K562 (cell line): ENCODE measurements at regions not wholly inside any gene's neighbourhood (a gene's known extent, or its start where the extent isn't known, plus 50 kb on each side); places are given as distances from the start of the nearest gene placed in this dataset.

Experiments used
- ATAC-seq: fragments of 200-7000 bp; cut with Tn5 transposase; 3 replicates; pipeline ENCODE4 v1.9.1; 2020; ENCODE audit warnings: moderate library complexity
- BruUV-seq: library from RNA; stranded (reverse); fragments of 400-500 nt; replicated peaks from 2 replicates; lab custom pipeline; 2021; lab: Mats Ljungman, UMichigan
- CTCF ChIA-PET: fragments of 300-600 bp; formaldehyde crosslinking; extraction: SDS; loops from one replicate; lab custom pipeline; 2021; ENCODE audit warnings: low intra/inter-chr PET ratio; lab: Yijun Ruan, JAX
- POLR2A ChIA-PET: fragments of 300-600, 350-650 bp; sonication (Branson Sonifier 250); formaldehyde crosslinking; extraction: SDS; loops from one replicate; lab custom pipeline; 2021; ENCODE audit warnings: antibody characterized with exemption, inconsistent platforms; lab: Yijun Ruan, JAX
- DNase-seq, 4 experiments: peaks; one replicate each; pipeline versions ENCODE4 v3.0.0 to v3.0.0-alpha.2; 2011 to 2018; ENCODE audit warnings: low spot score in 3 of 4, mixed read lengths in 3 of 4; ENCODE audit errors: extremely low read depth in 1 of 4
- FAIRE-seq: peaks from 2 replicates; lab custom pipeline; 2011; peaks lifted over from hg19 to GRCh38; lab: Jason Lieb, UNC
- H2AFZ ChIP-seq: 2 replicates; pipeline ENCODE4 v1.6.0; 2011; ENCODE audit warnings: low read depth, low read length, control low read depth, inconsistent platforms
- H3K27ac ChIP-seq: fragments of 200-600 bp; 3 replicates; pipeline ENCODE4 v1.8.0; 2011; ENCODE audit warnings: low read depth, mild to moderate bottlenecking, control low read depth, inconsistent platforms, low read length, moderate library complexity, mixed read lengths; ENCODE audit errors: extremely low read depth
- H3K27me3 ChIP-seq, 2 experiments: fragments of 300-600 bp in 1 of 2; 2 replicates in 1 of 2; 3 replicates in 1 of 2; pipeline versions ENCODE4 v1.6.0 to v1.8.0; 2011; ENCODE audit warnings: inconsistent platforms in 2 of 2, low read length in 2 of 2, mild to moderate bottlenecking in 1 of 2, mixed read lengths in 1 of 2, moderate library complexity in 1 of 2; ENCODE audit not compliant: control insufficient read depth in 2 of 2, insufficient read depth in 2 of 2
- H3K36me3 ChIP-seq: fragments of 300-600 bp; 3 replicates; pipeline ENCODE4 v1.8.0; 2011; ENCODE audit warnings: mild to moderate bottlenecking, low read length, inconsistent platforms; ENCODE audit not compliant: control insufficient read depth, insufficient read depth
- H3K4me1 ChIP-seq, 2 experiments: fragments of 200-600 bp in 1 of 2; replicated peaks in 1 of 2; 2 replicates in 1 of 2; 3 replicates in 1 of 2; pipeline versions ENCODE4 v1.5.1 to v1.8.0; 2011; ENCODE audit warnings: inconsistent platforms in 2 of 2, low read length in 2 of 2, mild to moderate bottlenecking in 1 of 2, mixed read lengths in 1 of 2, moderate library complexity in 1 of 2; ENCODE audit not compliant: control insufficient read depth in 2 of 2, insufficient read depth in 2 of 2
- H3K4me2 ChIP-seq: 2 replicates; pipeline ENCODE4 v1.6.1; 2011; ENCODE audit warnings: low read length, control low read depth, inconsistent platforms, mixed read lengths; ENCODE audit not compliant: insufficient read depth
- H3K4me3 ChIP-seq: fragments of 200-600 bp; sonication (generic), shearing (Covaris generic); 2 replicates; pipeline ENCODE4 v1.5.1; 2016; ENCODE audit warnings: control low read depth, inconsistent platforms
- H3K79me2 ChIP-seq: fragments of 200-600 bp; 3 replicates; pipeline ENCODE4 v1.8.0; 2011; ENCODE audit warnings: low read length, inconsistent platforms; ENCODE audit not compliant: control insufficient read depth, insufficient read depth
- H3K9ac ChIP-seq, 2 experiments: 2 replicates each; pipeline versions ENCODE4 v1.6.0 to v1.6.1; 2011; ENCODE audit warnings: low read depth in 2 of 2, low read length in 2 of 2, control low read depth in 1 of 2, inconsistent platforms in 1 of 2, mild to moderate bottlenecking in 1 of 2, mixed read lengths in 1 of 2; ENCODE audit not compliant: insufficient read depth in 1 of 2
- H3K9me1 ChIP-seq: one replicate; pipeline ENCODE4 v1.6.0; 2011; ENCODE audit warnings: inconsistent platforms, mild to moderate bottlenecking, low read length, moderate library complexity; ENCODE audit not compliant: control insufficient read depth, insufficient read depth
- H3K9me3 ChIP-seq: replicated peaks from 2 replicates; pipeline ENCODE4 v1.5.1; 2011; ENCODE audit warnings: low read depth, low read length, inconsistent platforms; ENCODE audit not compliant: control insufficient read depth, insufficient read depth
- H4K20me1 ChIP-seq: replicated peaks from 2 replicates; pipeline ENCODE4 v1.6.1; 2011; ENCODE audit warnings: low read length, inconsistent platforms, mixed read lengths; ENCODE audit not compliant: control insufficient read depth, insufficient read depth
- GATAD2A ChIP-seq: fragments of 450-650 bp; IDR thresholded peaks from 2 replicates; pipeline ENCODE4 v1.6.1; 2017
- HDAC1 ChIP-seq, 2 experiments: fragments of 450-650 bp; IDR thresholded peaks; 2 replicates each; pipeline ENCODE4 v1.6.1; 2016 to 2017; ENCODE audit warnings: inconsistent platforms in 1 of 2, mild to moderate bottlenecking in 1 of 2, moderate library complexity in 1 of 2
- NFRKB ChIP-seq: fragments of 450-650 bp; IDR thresholded peaks from 2 replicates; pipeline ENCODE4 v1.6.1; 2016; ENCODE audit warnings: low read depth
- PHF20 ChIP-seq: fragments of 450-650 bp; IDR thresholded peaks from 2 replicates; pipeline ENCODE4 v1.6.1; 2018; ENCODE audit not compliant: partially characterized antibody
- POLR2A ChIP-seq: fragments of 450-650 bp; conservative IDR thresholded peaks from 2 replicates; pipeline ENCODE4 v1.6.1; 2016
- RFX7 ChIP-seq: fragments of 250-450 bp; sonication (Bioruptor Pico); IDR thresholded peaks from 2 replicates; pipeline ENCODE4 v1.5.1; 2021; ENCODE audit warnings: mild to moderate bottlenecking
- SRSF7 ChIP-seq: fragments of 200-400 bp; formaldehyde crosslinking; optimal IDR thresholded peaks from 2 replicates; pipeline ENCODE3; 2017; ENCODE audit warnings: mild to moderate bottlenecking, low read depth, low read length
- ZNF253 ChIP-seq: fragments of 250-450 bp; sonication (Bioruptor Pico); conservative IDR thresholded peaks from 2 replicates; pipeline ENCODE4 v1.6.1; 2021; ENCODE audit warnings: mild to moderate bottlenecking
- ZNF707 ChIP-seq: fragments of 250-450 bp; sonication (Bioruptor Pico); conservative IDR thresholded peaks from 2 replicates; pipeline ENCODE4 v1.8.0; 2022; ENCODE audit warnings: inconsistent platforms, mild to moderate bottlenecking, moderate library complexity
- ZSCAN32 ChIP-seq: fragments of 450-650 bp; formaldehyde crosslinking; IDR thresholded peaks from 2 replicates; pipeline ENCODE4 v1.4.0; 2020; ENCODE audit warnings: mild to moderate bottlenecking, moderate library complexity
- WGBS: fragments of 100-300 bp; shearing (Covaris generic); methylation state at CpG from one replicate; pipeline ENCODE4 v1.1.6; 2016; ENCODE audit warnings: low coverage, mixed read lengths; ENCODE audit not compliant: insufficient coverage; ENCODE audit errors: missing lambda C conversion rate; 5-methylcytosine and 5-hydroxymethylcytosine counted together
- in situ Hi-C: fragments of 300-500 bp; cut with MboI; formaldehyde crosslinking; loops from 4 replicates; pipeline ENCODE4 v1.15.0; 2018; ENCODE audit warnings: inconsistent platforms, mixed read lengths
- intact Hi-C: fragments of 100-400 bp; cut with micrococcal nuclease; formaldehyde crosslinking; loops from 2 replicates; pipeline ENCODE4 v1.14.2; 2022
- TF ChIP-seq, protein P1 (sequence below): fragments of 150-350 bp; IDR thresholded peaks from 2 replicates; pipeline ENCODE4 v1.6.1; 2014; ENCODE audit warnings: low read depth, mild to moderate bottlenecking, low read length, borderline replicate concordance
- TF ChIP-seq, protein P2 (sequence below): fragments of 250-450 bp; sonication (Bioruptor Pico); IDR thresholded peaks from 2 replicates; pipeline ENCODE4 v1.5.0; 2021; ENCODE audit warnings: mild to moderate bottlenecking, borderline replicate concordance

GRCh38 chr12:105856048-105856405 lies 282.7 kb downstream of the NUAK1 start:
- H3K27me3 ChIP-seq: no peaks in the 10 kb centered on the region
- H3K36me3 ChIP-seq: no peaks in the 10 kb centered on the region
- POLR2A ChIA-PET: no interaction called here
- intact Hi-C loops: no loop called here
- no peak for ATAC-seq
- H3K27ac ChIP-seq: no peak overlapping the region
- no peak for FAIRE-seq
- H3K9ac ChIP-seq: no peak overlapping the region
- H3K4me2 ChIP-seq: no peak overlapping the region
- H2AFZ ChIP-seq: no peak overlapping the region
- BruUV-seq: no TSS peak
- no peaks in the 10 kb centered on the region for H3K9me1 ChIP-seq
- H4K20me1 ChIP-seq: no peaks in the 10 kb centered on the region
- CTCF ChIA-PET: no interaction called here
- no peaks in the 10 kb centered on the region for H3K4me1 ChIP-seq
- in situ Hi-C loops: no loop called here
- H3K4me3 ChIP-seq: no peak overlapping the region
- TF ChIP-seq SRSF7 (no peak), RFX7 (no peak), ZNF707 (no peak), POLR2A (no peak), ZNF253 (CRISPR knock-in tag) (no peak), GATAD2A (no peak), PHF20 (no peak), ZSCAN32 (CRISPR knock-in tag) (no peak), NFRKB (no peak), HDAC1 (IDR thresholded peaks at IDR 0.05) (no peak)
- TF ChIP-seq, protein P1, sequence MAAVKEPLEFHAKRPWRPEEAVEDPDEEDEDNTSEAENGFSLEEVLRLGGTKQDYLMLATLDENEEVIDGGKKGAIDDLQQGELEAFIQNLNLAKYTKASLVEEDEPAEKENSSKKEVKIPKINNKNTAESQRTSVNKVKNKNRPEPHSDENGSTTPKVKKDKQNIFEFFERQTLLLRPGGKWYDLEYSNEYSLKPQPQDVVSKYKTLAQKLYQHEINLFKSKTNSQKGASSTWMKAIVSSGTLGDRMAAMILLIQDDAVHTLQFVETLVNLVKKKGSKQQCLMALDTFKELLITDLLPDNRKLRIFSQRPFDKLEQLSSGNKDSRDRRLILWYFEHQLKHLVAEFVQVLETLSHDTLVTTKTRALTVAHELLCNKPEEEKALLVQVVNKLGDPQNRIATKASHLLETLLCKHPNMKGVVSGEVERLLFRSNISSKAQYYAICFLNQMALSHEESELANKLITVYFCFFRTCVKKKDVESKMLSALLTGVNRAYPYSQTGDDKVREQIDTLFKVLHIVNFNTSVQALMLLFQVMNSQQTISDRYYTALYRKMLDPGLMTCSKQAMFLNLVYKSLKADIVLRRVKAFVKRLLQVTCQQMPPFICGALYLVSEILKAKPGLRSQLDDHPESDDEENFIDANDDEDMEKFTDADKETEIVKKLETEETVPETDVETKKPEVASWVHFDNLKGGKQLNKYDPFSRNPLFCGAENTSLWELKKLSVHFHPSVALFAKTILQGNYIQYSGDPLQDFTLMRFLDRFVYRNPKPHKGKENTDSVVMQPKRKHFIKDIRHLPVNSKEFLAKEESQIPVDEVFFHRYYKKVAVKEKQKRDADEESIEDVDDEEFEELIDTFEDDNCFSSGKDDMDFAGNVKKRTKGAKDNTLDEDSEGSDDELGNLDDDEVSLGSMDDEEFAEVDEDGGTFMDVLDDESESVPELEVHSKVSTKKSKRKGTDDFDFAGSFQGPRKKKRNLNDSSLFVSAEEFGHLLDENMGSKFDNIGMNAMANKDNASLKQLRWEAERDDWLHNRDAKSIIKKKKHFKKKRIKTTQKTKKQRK: no peak
- TF ChIP-seq, protein P2, sequence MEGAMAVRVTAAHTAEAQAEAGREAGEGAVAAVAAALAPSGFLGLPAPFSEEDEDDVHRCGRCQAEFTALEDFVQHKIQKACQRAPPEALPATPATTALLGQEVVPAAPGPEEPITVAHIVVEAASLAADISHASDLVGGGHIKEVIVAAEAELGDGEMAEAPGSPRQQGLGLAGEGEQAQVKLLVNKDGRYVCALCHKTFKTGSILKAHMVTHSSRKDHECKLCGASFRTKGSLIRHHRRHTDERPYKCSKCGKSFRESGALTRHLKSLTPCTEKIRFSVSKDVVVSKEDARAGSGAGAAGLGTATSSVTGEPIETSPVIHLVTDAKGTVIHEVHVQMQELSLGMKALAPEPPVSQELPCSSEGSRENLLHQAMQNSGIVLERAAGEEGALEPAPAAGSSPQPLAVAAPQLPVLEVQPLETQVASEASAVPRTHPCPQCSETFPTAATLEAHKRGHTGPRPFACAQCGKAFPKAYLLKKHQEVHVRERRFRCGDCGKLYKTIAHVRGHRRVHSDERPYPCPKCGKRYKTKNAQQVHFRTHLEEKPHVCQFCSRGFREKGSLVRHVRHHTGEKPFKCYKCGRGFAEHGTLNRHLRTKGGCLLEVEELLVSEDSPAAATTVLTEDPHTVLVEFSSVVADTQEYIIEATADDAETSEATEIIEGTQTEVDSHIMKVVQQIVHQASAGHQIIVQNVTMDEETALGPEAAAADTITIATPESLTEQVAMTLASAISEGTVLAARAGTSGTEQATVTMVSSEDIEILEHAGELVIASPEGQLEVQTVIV (CRISPR knock-in tag): no peak
- H3K9me3 ChIP-seq: no peaks in the 10 kb centered on the region
- no peaks in the 10 kb centered on the region for H3K79me2 ChIP-seq
- WGBS: 4% methylated on average over 2 of the region's 2 CpGs
- DNase-seq: no peak
